Fibroblast of the aortic adventitia (primary cell): ENCODE measurements at regions not wholly inside any gene's neighbourhood (a gene's known extent, or its start where the extent isn't known, plus 50 kb on each side); places are given as distances from the start of the nearest gene placed in this dataset.

Experiments used
- DNase-seq: peaks from one replicate; pipeline ENCODE4 v3.0.0-alpha.2; 2010; ENCODE audit warnings: low read depth
- H3K4me3 ChIP-seq: 2 replicates; pipeline ENCODE4 v1.5.1; 2011; ENCODE audit warnings: low read depth, mild to moderate bottlenecking, control low read depth, low read length, moderate library complexity
- CTCF ChIP-seq: IDR thresholded peaks from 2 replicates; pipeline ENCODE4 v1.5.1; 2011; ENCODE audit warnings: mild to moderate bottlenecking, low read length, control low read depth, inconsistent platforms; ENCODE audit not compliant: insufficient read depth

DNA sequence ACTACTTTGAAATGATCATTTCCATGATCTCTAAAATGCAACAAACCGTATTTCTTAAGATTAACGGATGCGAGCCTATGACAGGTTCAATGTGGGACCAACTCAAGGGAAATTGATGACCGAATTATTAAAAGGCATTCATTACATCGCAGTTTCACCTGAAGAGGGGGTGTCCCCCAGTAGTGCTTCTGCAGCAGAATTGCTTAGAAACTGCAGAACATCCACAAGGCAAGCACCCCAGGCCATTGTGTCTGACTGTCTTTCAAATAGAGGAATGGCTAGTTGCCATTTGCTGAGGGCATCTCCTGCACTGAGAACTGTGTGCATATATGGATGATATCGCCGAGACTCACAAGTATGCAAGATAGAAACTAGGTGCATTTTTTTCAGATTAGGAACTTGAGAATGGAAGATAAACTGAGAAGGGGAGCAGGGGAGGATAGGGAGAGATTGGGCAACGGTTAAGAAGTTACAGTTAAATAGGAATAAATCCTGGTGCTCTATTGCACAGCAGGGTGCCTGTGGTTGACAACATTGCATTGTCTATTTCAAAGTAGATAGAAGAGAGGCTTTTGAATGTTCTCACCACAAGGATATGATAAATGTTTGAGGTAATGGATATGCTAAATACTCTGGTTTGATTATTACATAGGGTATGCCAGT lies 234.3 kb upstream of the PLEKHG7 start:
- no peak for DNase-seq
- TF ChIP-seq CTCF: no peak
- no peak overlapping the region for H3K4me3 ChIP-seq

- DNase-seq: peak; percentile 20
- no peak for TF ChIP-seq CTCF
- no peak overlapping the region for H3K4me3 ChIP-seq
These were observed 234.9 kb upstream of the PLEKHG7 start for GRCh38 chr12:92467886-92468285.

DNA sequence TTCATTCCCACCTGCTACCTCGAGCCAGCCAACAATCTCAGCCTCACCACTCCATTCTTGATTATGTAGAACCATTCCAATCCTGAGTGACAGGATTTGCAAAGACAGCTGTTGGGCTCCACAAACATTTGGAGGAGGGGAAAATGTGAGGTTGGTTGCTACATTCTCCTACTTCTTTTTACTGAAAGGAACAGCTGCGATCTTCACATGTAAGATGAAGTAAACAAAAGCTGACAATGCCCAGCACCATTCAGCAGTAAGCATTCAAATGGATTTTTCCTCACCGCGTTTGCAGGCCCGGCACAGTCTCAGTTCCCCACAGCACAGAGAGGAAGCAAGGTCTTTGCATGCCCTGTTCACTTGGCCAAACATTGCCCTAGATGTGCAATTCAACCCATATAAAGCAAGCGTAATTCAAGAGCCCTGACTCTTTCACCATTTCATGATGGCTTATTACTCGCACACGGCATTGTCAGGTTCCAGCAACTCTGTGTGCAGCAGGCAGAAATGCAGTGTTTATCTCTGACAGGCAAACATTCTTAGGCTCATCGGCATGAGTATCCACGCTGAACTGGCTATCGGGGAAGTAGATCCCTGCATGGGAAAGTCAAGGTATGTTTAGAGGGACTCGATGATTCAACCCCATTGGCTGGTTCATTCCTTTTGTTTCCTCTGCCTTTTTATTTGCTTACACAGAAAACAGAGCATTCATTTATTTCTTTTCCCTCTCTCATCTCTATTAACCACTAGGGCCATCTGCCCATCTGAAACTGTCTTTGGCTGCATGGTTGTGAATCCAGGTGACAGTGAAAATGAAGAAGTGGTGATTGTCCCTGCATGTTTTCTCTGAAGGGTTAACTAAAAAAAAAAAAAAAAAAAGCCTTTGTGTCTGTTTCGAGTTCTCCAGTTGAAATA lies 236.1 kb upstream of the PLEKHG7 start:
- TF ChIP-seq CTCF: no peak
- no peak overlapping the region for H3K4me3 ChIP-seq
- no peak for DNase-seq

- TF ChIP-seq CTCF: no peak
- no peak for DNase-seq
- no peak overlapping the region for H3K4me3 ChIP-seq
These were observed 236.9 kb upstream of the PLEKHG7 start for GRCh38 chr12:92465786-92466295.

DNA sequence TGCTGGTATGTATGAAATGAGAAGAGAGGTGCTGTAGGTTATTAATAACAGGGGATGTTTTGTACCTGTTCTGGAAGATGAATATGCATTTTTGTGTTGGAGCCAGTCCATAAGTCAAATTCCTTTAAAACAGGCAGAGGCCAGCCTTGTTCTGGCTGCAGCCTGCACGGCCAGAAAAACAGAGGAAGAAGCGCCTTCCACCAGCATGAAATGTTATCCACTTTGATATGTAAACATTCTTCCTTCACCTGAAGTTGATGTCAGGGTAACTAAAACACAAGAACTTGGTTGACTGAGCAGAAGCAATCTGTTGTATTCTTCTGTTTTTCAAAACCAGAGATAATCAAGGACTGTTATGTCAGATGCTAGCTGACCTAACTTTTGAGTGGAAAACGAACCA lies 237.9 kb upstream of the PLEKHG7 start:
- no peak for TF ChIP-seq CTCF
- no peak overlapping the region for H3K4me3 ChIP-seq
- no peak for DNase-seq

DNA sequence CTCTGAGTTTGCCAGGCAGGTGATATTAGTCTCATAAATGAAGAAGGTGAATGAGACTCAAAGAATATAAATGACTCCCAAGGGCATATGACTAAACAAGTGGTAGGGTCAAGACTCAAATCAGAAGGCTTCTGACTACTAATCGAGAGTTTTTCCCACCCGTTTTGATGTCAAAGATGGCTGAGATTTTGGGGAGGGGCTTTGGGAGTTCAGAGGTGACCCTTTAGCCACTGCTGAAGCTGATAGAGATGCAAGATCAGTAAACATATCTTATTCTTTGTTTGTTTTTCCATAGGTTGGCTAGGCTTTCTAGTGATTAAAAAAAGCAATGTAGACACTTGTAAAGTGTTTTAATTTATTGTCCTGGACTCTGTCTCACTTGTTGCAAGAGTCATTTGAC lies 239.6 kb upstream of the PLEKHG7 start:
- no peak for TF ChIP-seq CTCF
- H3K4me3 ChIP-seq: no peak overlapping the region
- DNase-seq: no peak
